HG02571 (cell line): ENCODE measurements at regions not wholly inside any gene's neighbourhood (a gene's known extent, or its start where the extent isn't known, plus 50 kb on each side); places are given as distances from the start of the nearest gene placed in this dataset.

Experiments
- ATAC-seq: cut with Tn5 transposase; IDR thresholded peaks from one replicate; pipeline ENCODE4 v1.9.1; 2021; ENCODE audit warnings: mild to moderate bottlenecking, moderate library complexity; ENCODE audit not compliant: unreplicated experiment

DNA sequence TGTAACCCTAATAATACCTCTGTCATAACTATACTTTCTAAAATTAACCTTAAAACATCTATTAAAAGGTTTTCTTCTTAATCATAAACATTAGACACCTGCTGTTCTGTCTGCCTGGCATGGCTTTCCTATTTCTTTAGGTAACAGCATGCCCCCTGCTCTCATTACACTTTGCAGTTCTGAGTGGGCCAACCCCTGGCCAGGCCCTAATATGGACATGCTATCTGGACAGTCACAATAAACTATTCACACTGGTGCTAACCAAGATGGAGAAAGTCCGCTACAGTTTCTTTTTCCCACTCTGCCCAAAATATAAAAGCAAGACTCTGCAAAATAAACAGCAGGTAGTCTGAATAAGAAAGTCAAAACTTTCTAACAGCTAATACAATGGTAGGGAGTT lies 84.0 kb downstream of the ELAPOR2 start:
- no peak for ATAC-seq

DNA sequence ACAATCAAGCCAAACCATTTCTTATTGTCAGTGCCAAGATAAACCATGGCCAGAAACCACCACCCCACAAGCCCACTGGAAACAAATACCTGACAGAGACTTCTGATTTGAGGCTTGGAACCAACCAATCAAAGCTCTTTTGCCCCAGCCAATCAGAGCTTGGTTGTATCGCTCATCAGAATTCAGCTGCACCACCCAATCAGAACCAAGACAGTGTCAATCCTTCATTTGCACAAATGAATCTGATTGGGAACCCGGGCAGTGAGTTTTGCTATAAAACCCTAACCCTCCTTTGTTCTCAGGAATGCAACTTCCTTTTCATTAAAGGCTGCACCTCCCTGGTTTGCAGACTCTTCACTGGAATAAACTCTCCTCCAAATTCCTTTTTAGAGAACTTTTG lies 87.4 kb downstream of the ELAPOR2 start:
- ATAC-seq: no peak

DNA sequence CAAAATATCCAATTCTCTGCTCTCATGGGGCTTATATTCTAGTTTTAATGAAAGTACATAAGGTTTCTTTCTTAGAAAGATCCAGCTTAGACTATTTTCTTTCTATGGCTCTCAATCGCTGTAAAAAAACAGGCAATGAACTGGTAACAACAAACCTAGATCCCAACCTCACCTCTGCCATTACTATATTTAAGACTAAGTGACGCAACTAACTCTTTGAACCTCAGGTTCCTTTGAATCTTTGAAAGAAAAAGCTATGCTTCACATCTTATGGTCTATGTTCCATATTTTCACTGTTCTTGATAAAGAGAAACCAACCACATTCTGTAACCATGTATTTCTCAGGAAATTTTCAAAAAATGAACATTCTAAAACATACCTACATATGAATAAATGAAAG lies 88.5 kb downstream of the ELAPOR2 start:
- ATAC-seq: no peak

DNA sequence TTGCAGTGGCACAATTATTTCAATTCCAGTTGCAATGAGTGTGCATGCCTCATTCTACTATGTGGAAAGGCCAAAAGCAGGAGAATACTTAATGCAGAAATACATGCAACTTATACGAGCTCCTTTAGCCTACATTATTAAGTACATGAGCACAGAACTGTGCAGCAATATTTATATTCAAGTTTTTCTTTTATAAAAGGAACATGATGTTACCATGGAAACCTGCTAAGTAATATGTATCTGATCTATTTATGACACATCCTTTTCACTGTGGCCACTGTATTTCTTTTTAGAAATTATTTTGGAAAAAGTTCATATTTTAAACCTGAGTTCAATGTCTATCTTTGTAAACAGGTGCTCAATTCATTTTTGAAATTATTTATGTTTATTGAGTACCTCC lies 88.9 kb downstream of the ELAPOR2 start:
- no peak for ATAC-seq

DNA sequence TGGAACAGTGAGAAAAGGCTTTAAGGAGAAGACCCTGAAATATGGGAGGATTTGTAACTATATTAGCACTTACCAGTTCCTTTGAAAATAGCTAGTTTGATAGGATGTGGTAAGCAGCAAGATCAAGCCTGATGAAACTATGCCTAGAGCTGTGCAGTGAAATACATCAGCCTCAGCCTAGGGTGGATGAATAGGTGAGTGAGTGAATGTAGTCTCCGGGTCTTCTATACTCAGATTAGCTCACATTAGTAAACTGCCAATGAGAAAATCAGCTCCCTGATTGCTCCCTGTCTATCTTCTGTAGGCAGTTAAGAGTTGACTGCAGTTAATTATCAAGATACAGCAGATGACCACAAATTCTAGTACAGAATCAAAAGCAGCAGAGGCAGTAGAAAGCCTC lies 89.6 kb downstream of the ELAPOR2 start:
- ATAC-seq: no peak

DNA sequence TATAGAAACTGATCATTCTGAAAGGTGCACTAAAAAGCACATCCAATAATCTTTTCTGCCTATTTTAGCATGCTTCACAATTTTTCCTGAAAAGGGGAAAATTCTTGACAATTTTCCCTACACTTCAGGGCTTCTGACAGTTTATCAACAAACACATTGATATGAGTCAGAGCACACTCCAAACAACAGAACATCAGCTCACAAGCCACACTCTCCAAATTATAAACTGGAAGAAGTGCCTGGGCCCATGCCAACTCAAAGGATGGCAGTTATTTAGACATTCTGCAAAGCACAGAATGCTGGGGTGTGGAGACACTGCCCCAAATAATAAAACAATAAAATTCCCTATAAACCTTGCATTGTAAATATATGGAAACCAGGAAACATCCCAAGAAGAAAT lies 90.8 kb downstream of the ELAPOR2 start:
- no peak for ATAC-seq

DNA sequence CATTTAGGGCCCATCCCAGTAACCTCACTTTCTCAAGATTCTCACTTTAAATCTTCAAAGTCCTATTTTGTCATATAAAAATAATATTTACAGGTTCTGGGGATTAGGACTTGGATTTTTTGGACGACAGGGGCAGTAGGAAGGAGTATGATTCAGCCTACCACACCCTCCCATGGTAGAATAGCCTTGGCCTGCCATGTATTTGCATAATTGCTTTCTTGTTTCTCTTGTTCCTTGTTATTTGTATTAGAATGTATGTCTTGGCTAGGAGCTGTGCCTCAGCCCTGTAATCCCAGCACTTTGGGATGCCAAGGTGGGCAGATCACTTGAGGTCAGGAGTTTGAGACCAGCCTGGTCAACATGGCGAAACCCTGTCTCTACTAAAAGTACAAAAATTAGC lies 92.5 kb downstream of the ELAPOR2 start:
- ATAC-seq: no peak

DNA sequence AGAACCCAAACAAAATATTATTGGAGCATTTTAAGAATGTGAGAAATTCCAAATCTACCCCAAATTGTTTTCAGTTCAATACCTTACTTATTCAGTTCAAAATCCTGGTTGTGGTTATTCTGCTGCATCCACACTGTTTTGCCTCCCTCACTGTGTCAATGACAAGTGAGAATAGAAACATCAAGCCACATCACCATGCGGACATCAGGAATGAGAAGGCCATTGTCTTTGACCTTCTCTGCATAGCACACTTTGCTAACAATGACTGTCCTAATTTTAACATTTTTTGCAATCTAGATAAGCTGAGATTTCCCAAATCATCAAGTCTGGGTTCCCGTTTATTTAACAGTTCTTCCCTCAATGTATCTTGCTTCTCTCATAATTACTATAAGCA lies 93.7 kb downstream of the ELAPOR2 start:
- no peak for ATAC-seq

DNA sequence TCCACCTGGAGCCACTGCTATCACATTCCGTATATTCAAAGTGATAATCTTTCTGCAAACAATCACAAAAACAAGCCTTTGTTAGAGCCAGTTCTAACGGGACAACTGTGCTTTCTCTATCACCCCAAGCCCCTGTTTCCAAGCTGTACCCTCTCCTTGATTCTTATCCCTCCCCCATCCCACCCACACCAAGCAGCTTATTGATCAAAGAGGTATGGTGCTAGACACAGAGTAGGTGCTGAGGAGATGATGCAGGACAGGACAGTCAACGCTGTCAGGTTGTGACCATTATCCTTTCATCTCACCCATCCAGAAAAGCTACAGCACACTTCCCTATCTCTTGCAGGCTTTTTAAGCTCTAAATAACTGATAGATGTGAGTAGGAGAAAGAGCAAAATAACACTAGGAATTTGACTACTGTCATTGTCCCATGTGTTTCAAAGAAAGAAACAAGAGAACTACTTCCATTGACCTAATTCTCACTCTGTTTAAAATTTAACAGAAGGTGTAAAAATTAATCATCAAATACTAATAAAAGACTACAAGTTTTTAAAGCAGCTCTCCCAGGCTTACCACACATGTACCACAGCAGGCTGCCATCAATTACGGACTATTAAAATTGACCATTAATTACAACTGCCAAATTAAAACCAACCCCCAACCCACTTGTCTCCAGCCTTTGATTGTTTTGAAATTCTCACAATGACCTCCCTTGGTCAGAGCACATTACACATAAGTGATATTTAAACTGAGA lies 94.3 kb downstream of the ELAPOR2 start:
- no peak for ATAC-seq

DNA sequence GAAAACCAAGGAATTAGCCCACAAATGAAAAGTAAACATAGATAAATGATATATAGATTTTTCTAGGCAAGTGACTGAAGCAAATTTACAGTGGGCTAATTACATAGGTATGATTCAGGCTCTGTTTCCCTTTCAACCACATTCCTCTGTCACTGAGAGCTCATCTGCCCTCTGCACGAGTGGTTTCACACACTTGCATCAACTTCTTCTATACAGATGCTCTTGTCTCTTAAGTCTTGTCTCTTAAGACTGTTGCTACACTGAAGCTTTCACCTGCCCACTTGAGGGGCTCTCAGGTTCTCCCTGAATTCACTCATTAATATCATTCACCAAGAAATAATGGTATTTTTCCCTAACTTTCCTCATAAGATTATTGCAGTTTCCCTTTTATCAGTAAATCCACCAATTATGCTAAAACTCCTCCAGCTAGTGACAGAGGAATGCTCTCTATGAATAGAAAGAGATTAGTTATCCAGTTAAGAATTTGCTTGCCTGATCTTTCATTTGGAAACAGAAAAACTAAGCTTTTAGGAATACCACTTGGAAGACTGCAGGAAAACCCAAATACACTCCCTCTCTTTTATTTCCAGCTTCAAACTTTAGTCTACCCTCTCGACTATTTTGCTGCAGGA lies 95.7 kb downstream of the ELAPOR2 start:
- peak; percentile 94 for ATAC-seq

DNA sequence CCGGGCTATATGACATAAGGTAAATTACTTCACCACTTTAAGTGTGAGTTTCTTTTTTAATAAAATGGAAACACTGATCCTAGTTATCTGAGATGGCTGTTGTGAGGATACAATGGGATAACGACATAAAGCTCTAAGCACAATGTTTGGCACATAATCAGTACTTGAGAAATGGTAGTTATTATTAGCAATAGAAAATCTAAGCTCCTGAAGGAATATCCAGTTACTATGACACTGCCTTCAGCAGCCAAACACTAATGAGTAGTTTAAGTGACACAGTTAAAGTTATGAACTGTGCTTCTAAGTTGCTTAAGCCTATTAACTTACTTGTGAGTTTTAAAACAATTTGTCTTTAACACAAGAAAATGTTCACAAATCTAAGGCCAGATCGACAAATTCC lies 96.8 kb downstream of the ELAPOR2 start:
- no peak for ATAC-seq

DNA sequence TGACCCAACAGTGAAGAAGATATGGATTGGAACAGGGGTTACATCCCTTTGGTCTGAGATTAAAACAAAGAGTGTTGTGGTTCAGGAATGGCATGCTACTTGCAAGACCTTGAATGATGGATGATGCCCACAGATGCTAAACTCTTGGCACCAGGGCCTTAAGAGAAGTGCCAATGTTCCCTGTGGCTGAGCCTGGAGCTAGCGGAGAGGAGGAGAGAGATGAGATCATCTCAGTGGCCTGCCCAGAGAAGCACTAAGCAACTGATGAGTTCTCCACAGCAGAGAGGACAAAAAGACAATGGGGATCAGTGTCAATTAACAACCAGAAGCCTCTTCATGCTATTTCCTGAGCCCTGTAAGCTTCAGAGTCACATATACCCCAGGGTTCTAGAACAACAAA lies 97.8 kb downstream of the ELAPOR2 start:
- ATAC-seq: no peak

DNA sequence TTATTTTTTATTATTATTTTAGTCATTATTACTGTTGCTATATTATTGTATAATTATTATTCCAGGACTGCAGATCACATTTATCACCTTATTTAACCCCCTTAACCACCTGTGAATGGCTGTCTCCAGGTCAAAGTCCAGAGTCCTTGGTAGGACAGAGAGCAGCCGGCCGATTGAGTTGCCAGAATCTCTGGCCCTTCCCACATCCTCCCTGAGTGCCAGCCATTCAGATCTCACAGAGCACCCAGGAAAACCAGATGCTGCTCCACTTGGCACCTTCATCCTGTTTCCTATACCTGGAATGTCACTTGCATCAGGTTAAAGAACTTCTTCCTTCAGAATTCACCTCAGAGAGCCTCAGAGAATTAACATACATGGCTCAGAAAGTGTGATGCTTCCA lies 101.1 kb downstream of the ELAPOR2 start:
- ATAC-seq: no peak

DNA sequence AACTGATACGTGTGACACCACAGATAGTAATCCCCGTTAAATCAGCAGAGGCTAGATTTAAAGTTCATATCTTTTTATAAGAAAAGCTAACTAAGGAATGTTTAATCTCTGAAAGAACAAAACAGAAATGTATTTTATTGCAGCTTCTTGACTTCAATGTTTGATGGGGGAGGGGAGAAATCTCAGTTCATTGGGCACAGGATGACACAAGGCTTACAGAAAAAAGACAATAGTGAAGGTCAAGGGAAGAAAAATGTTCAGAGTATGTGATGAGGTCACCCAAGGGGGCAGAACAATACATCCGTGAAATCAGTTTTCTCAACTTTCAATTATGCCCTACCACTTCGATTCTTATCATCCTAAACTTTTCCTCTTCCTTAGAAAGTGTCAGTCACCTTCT lies 102.9 kb downstream of the ELAPOR2 start:
- ATAC-seq: no peak

DNA sequence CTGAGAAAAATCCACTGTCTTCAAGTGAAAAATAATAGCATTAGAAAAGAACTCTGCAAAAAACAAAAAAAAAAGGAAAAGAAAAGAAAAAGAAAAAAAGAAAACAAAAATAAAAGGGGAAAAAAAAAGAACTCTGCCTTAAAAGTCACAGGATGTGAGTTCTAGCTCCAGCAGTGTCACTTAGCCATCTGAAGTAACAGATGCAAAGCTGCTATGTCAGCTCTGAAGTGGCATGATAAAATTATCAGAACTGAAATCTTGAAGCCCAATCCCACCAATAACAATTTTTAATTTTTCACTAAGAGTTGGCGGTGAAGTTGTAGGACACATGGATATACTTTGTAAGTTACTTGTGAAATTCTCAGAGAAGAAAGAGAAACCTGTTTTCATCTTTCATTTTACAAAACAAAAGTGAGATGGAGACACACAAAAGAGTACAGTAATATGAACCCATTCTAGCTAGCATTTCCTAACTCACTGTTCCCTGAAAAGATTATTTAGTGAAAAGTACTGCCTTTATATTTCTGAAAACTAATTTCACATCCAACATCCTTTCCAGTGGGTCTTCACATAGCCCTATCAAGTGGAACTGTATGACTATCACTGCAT lies 103.5 kb downstream of the ELAPOR2 start:
- no peak for ATAC-seq

DNA sequence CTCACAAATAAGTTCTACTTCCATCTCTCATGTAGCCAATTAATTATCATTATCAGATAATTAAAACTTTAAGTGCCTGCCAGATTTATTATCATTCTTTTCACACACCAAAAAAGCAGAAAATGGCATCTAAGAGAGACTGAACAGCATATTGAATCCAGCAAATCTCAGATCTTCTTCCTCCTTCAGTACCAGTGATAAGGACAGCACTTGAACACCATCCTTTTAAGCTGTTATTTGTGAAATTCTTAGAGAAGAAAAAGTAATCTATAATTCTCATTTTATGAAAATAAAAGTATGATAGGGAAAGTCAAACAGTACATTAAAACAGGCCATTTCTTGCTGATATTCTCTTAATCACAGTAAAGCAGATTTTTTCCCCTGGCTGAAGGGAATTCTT lies 104.5 kb downstream of the ELAPOR2 start:
- no peak for ATAC-seq

DNA sequence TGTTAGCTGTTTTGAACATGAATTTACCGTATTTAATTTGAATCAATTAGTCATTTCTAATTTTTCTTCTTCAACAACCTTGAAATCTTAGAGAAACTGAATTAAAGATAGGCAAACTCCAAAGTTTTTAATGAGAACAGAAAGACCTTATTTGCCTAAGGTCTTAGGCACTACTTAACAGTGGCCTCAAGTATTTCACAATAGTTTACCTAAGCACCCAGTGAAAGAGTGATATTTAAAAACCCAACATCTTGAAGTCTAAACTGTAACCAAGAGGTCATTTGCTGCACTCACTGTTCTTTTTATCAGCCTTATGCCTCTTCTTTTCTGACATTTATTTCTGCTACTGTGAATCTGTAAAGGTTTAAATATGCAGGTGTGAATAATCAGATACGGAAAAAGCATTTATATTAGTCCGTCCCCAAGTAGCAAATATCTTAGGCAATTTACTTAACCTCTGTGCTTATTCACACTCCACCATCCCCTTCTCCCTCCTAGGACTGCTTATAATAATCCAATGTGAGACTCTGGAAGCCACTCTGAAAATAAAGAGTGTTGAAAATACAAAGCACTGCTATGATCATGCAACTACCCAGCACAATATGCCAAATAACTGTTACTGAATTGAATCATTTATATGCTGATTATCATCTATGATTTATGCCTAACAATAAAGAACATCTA lies 105.7 kb downstream of the ELAPOR2 start:
- no peak for ATAC-seq

DNA sequence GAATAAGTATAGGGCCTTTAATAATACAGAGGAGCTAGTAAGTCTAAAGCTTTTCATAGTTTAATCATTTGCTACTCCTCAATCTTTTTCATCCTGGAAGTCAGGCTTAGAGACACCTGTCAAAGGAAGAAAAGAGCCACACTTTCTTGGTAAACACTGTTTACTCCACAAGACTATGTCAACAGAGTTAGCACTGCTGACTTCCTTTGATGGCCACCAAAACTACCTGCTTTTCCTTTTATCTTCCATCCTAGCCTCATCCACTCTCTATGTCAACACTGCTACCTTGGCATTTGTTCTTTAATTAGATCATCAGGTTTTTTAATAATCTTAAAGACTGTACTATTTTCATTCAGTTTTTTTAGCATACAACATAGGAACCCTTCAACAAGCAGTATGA lies 106.2 kb downstream of the ELAPOR2 start:
- ATAC-seq: no peak

DNA sequence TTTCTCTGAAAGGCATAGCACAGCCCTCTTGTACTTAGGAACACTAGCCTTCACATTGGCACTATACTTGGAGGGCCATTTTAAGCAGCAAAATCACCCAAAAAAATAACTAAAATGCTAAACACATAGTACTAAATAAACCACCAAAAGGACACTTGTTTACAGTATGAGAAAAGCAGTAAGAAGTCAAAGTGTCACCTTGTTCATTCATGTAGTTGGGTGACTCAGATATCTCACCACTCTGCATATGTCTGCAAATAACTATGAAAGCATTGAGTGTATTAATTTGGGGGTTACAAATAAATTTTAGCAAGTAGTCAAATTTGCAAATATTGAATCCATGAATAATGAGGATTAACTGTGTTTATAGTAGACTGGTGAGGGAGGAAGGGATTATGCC lies 107.6 kb downstream of the ELAPOR2 start:
- ATAC-seq: no peak

DNA sequence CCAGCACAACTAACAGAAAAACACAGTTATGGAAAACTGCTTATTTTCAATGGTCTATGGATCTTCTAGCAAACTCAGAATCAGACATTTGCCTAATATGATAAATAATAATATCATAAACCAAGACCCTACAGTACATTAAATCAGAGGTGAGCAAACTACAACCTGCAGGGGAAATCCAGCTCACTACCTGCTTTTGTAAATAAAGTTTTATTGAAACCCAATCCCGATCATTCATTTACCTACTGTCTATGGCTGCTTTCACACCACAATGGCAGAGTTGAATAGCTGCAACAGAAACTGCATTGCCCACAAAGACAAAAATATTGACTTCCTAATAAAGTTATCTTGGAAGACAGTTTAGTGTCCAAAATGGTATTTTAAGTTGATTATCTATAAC lies 108.5 kb downstream of the ELAPOR2 start:
- ATAC-seq: no peak

DNA sequence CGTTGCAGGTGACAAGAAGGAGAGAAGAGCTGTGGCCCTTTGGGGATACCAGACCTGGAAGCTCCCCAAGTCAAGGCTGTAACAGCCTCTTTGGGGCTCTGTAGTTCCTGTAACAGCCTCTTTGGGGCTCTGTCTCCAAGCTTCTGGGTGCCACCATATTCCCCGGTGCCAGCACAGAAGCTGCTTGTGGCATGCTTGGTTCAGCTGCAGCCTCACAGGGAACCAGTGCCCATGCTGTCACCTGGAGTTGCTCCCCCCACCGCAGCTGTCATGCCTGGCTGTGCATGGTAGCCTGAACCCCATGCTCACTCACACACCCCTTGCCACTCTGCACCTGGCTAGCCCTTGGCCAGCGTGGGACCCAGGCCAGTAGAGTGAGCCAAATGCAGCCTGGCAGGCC lies 109.1 kb downstream of the ELAPOR2 start:
- no peak for ATAC-seq

DNA sequence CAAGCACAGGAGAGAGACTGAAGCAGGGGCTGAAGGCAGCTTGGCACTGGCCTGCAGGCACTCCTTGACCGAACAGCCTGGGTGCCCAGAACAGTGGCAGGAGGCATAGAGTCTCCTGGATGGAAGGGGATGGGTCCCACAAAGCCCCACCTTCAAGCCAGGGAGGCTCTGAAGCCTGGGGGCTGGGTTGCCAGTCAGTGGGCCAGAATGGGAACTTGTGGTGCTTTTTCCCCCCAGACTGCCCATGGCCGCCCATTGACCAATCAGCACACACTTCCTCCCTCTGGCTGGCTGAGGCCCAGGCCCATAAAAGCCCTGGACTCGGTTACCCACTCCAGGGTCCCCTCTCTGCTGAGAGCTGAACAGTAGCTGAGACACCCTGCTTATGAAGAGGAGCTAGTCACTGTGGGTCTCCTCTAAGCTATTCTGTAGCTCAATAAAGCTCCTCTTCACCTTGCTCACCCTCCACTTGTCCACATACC lies 109.6 kb downstream of the ELAPOR2 start:
- no peak for ATAC-seq
